ENCODE measurements at regions not wholly inside any gene's neighbourhood (a gene's known extent, or its start where the extent isn't known, plus 50 kb on each side); places are given as distances from the start of the nearest gene placed in this dataset.

DNA sequence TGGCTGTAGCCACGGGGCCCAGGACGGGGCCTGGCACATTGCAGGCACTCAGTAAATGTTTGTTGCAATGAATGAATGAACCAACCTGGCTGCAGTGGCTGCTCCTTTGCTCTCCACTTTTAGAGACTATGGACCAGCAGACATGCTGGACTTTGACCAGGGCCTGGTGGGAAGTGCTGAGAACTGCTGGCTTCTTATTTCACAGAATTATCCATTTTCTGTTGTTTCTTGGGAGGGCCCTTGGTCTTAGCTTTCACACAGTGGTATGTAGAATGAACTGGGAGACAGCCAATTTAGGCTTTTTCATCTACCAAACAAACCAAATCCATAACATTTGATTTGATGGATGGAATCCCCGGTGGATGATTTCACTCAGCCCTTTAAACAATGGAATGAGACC is 78.0 kb upstream of the LHFPL2 start:
- no peak for TF ChIP-seq CTCF (IDR thresholded peaks at IDR 0.05)
- TF ChIP-seq POLR2A (IDR thresholded peaks at IDR 0.05): no peak
